ENCODE measurements at regions not wholly inside any gene's neighbourhood (a gene's known extent, or its start where the extent isn't known, plus 50 kb on each side); places are given as distances from the start of the nearest gene placed in this dataset.

DNA sequence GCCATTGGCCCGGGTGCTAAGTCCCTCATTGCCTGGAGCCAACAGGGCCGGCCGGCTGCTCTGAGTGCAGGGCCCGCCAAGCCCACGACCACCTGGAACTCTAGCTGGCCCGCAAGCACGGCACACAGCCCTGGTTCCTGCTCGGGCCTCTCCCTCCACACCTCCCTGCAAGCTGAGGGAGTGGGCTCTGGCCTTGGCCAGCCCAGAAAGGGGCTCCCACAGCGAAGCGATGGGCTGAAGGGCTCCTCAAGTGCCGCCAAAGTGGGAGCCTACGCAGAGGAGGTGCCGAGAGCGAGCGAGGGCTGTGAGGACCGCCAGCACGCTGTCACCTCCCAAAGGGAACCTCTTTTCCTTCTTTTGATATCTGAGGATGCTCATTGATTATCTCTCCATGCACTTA is 283.4 kb downstream of the PRDM2 start:
- no peak for DNase-seq (ENCODE audit: low read depth)
- TF ChIP-seq, protein P1, sequence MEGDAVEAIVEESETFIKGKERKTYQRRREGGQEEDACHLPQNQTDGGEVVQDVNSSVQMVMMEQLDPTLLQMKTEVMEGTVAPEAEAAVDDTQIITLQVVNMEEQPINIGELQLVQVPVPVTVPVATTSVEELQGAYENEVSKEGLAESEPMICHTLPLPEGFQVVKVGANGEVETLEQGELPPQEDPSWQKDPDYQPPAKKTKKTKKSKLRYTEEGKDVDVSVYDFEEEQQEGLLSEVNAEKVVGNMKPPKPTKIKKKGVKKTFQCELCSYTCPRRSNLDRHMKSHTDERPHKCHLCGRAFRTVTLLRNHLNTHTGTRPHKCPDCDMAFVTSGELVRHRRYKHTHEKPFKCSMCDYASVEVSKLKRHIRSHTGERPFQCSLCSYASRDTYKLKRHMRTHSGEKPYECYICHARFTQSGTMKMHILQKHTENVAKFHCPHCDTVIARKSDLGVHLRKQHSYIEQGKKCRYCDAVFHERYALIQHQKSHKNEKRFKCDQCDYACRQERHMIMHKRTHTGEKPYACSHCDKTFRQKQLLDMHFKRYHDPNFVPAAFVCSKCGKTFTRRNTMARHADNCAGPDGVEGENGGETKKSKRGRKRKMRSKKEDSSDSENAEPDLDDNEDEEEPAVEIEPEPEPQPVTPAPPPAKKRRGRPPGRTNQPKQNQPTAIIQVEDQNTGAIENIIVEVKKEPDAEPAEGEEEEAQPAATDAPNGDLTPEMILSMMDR (IDR thresholded peaks at IDR 0.05; ENCODE audit: insufficient read depth, low read depth, low read length, missing control alignments): no peak
- H3K4me3 ChIP-seq (ENCODE audit: low read length): no peak overlapping the region

DNA sequence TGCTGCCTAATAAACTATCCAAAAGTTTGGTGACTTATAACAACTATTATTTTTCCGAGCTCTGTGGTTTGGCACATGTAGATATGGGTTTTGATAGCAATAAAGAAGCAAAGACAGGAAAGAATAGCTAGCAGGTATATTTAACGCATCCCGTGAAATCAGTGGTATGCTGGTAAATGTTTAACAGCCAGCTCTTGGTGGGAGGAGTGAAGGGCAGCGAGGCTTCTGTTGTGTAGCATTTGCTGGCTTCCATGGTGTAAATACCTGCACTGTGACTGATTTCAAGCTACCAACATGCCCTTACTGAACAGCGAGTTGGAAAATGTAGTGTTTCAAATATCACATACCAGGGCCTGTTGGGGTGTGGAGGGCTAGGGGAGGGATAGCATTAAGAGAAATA is 291.0 kb downstream of the PRDM2 start:
- TF ChIP-seq, protein P1 (IDR thresholded peaks at IDR 0.05; ENCODE audit: insufficient read depth, low read depth, low read length, missing control alignments): no peak
- DNase-seq (ENCODE audit: low read depth): no peak

DNA sequence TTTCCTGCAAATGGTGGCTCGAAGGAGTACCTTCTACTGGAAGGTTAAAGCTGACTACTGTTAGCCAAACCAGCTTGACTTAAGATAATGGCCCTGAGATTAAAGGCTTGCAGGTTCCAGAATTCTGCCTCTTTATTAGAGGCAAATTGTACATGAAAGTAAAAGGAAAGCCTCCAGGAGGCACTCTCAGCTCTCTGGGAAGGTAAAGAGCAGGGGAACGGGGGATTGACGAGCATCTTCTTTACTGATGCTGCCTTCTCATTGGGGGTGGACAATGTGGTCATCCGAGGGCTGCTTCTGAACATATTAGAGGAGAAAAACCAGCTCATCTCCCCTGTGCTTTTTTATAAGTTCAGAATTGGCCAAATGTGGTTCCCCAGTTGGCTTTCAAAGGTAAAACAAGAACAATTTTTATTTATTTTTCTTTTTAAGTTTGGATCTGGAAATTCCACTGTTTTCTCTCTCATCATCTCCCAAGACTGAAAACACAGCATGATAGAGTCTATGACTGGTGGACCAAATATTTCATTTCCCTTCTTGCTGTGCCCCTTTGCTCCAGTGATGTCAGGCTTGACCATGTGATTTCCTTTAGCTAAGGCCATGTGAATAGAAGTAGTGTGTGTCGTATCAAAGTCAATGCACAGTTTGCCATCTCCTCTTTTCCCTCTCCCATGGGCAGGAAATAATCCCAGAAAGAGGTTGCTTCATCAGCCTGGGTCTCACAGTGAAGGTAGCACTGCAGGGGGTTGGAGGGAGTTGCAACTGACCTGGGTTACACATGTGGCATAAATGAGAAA is 292.7 kb downstream of the PRDM2 start:
- DNase-seq (ENCODE audit: low read depth): no peak
- H3K4me3 ChIP-seq (ENCODE audit: low read length): no peak overlapping the region
- TF ChIP-seq, protein P1 (IDR thresholded peaks at IDR 0.05; ENCODE audit: insufficient read depth, low read depth, low read length, missing control alignments): no peak

More for the DNA sequence above, 291.0 kb downstream of the PRDM2 start:
- no peak overlapping the region for H3K4me3 ChIP-seq (ENCODE audit: low read length)

DNA sequence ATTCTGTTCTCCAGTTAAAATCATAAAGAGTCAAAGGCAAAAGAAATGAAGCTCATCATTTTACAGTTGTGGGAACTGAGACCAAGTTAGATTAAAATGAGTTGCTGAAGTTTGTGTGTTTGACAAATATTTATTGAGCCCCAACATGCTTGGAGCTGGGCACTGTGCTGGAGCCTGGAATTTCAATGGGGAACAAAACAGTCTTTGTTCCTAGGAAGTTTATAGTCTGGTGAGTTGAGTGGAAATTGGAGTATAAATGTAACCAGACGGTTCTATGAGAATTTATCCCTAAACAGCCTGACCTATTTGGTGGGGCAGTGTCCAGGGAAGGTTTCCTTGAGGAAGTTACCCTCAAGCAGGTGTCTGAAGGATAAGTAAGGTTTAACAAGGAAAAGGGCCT is 294.4 kb downstream of the PRDM2 start:
- DNase-seq (ENCODE audit: low read depth): no peak
- TF ChIP-seq, protein P1 (IDR thresholded peaks at IDR 0.05; ENCODE audit: insufficient read depth, low read depth, low read length, missing control alignments): no peak
- H3K4me3 ChIP-seq (ENCODE audit: low read length): no peak overlapping the region

DNA sequence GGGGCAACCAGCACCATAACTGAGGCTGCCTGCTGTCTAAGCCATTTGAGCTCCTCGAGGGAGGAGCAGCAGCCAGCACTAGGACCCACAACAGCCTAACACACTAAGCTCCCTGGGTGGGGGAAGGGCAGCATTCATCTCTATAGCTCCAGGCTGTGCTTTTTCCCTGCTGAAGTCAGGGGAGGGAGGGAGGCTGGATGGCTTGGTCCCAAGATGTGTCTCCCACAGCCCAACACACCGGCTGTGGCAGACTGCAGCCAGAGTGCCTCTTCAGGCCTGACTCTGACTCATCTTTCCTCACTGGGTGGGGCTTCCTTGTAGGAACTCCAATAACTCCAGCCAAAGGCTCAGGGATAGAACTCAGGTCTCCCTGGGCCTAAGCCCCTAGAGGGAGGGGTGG is 296.3 kb downstream of the PRDM2 start:
- DNase-seq (ENCODE audit: low read depth): no peak
- TF ChIP-seq, protein P1 (IDR thresholded peaks at IDR 0.05; ENCODE audit: insufficient read depth, low read depth, low read length, missing control alignments): no peak
- H3K4me3 ChIP-seq (ENCODE audit: low read length): no peak overlapping the region

DNA sequence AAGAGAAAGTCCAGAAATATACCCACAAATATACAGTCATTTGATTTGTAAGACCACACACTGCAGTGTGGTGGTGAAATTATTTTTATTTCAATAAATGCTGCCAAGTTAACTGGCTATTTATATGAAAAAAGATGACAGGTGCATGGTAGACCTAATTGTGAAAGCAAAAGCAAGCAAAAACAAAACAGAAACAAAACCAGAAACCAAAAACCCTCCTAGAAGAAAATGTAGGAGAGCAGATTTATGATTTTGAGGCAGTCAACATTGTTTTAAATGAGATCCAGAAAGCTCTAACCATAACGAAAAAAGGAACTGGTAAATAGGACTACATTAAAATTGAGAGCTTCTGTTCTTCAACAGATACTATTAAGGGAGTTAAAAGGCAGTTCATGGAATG is 303.6 kb downstream of the PRDM2 start:
- DNase-seq (ENCODE audit: low read depth): no peak
- TF ChIP-seq, protein P1 (IDR thresholded peaks at IDR 0.05; ENCODE audit: insufficient read depth, low read depth, low read length, missing control alignments): no peak
- no peak overlapping the region for H3K4me3 ChIP-seq (ENCODE audit: low read length)

DNA sequence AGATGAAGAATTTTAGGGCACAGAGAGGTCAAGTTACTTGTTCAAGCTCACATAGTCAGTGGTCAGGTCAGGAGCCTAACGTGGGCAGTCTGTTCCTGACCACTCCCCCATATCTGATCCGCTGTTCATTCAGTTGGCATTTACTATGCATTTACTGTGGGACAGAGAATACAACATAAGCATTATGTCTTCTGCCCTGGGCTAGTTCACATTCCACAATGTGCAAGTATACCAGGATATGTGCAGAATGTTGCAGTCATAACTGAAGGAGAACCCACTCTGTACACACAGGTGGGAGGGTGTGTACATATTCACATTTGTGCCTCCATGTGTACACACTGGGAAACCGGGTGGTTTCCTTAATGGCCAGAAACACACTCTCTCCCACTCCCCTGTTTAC is 309.6 kb downstream of the PRDM2 start:
- no peak for DNase-seq (ENCODE audit: low read depth)
- TF ChIP-seq, protein P1 (IDR thresholded peaks at IDR 0.05; ENCODE audit: insufficient read depth, low read depth, low read length, missing control alignments): no peak
- no peak overlapping the region for H3K4me3 ChIP-seq (ENCODE audit: low read length)

Data from epithelial cell of esophagus (primary cell).